HepG2 (cell line): ENCODE measurements at regions not wholly inside any gene's neighbourhood (a gene's known extent, or its start where the extent isn't known, plus 50 kb on each side); places are given as distances from the start of the nearest gene placed in this dataset.

Experiments used
- EZH2 ChIP-seq: conservative IDR thresholded peaks from 2 replicates; pipeline ENCODE4 v1.6.1; 2012; ENCODE audit warnings: mild to moderate bottlenecking, low read depth, low read length, moderate library complexity
- POLR2A ChIP-seq, 2 experiments: IDR thresholded peaks; 2 replicates each; pipeline ENCODE4 v1.6.1; 2011; ENCODE audit warnings: low read depth in 2 of 2, low read length in 2 of 2, mild to moderate bottlenecking in 1 of 2, moderate library complexity in 1 of 2; ENCODE audit not compliant: insufficient read depth in 1 of 2
- TCF7 ChIP-seq: sonication (generic); IDR thresholded peaks from 2 replicates; pipeline ENCODE4 v1.6.1; 2016; ENCODE audit warnings: antibody characterized with exemption, low read depth

DNA sequence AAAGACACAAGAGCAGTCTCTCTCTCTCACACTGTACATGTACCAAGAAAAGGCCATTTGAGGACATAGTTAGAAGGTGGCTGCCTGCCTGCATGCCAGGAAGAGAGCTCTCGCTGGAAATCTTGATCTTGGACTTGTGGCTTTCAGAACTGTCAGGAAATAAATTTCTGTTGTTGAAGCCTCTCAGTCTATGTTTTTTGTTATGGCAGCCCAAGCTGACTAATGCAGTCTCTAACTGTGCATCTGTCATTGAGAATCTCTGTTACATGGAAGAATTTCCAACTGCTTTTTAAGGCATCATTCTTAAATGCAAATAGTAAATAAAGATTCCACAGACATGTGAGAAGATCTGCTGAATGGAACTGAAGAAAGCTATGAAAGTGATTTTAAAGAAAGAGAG is 198.3 kb downstream of the PCDH10 start:
- TF ChIP-seq POLR2A (IDR thresholded peaks at IDR 0.05; ENCODE audit: insufficient read depth in 1 of 2, low read depth in 2 of 2, low read length in 2 of 2), result no peak
- no peak for TF ChIP-seq TCF7
- no peak for TF ChIP-seq EZH2
